IPS-18c (cell line): ENCODE measurements at regions not wholly inside any gene's neighbourhood (a gene's known extent, or its start where the extent isn't known, plus 50 kb on each side); places are given as distances from the start of the nearest gene placed in this dataset.
"Not testable (repeated sequence)": the region's sequence is repeated elsewhere in the genome, so short reads cannot be mapped to it uniquely, and the experiment has no call there.

Experiments
- H3K4me3 ChIP-seq: 2 replicates; pipeline ENCODE4 v1.7.0; 2013; ENCODE audit warnings: low read depth, mild to moderate bottlenecking, low read length, moderate library complexity; ENCODE audit not compliant: insufficient read depth
- H3K9me3 ChIP-seq: one replicate; pipeline ENCODE4 v1.6.1; 2013; ENCODE audit warnings: mild to moderate bottlenecking, low read length, moderate library complexity; ENCODE audit not compliant: control insufficient read depth, insufficient read depth

GRCh38 chr6:8809662-8810061 is 374.3 kb upstream of the SLC35B3 start:
- Histone ChIP-seq H3K4me3 (no peak overlapping the region), H3K9me3 (no peaks in the 10 kb centered on the region)

GRCh38 chr6:8803181-8803760 is 367.9 kb upstream of the SLC35B3 start:
- peaks cover 2% of the 10 kb centered on the region for H3K9me3 ChIP-seq
- no peak overlapping the region for H3K4me3 ChIP-seq

DNA sequence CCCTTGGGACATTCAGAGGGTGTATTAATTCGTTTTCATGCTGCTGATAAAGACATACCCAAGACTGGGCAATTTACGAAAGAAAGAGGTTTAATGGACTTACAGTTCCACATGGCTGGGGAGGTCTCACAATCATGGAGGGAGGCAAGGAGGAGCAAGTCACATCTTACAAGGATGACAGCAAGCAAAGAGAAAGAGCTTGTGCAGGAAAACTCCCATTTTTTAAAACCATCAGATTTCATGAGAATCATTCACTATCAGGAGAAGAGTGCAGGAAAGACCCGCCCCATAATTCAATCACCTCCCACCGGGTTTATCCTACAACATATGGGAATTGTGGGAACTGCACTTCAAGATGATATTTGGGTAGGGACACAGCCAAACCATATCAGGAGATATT is 367.1 kb upstream of the SLC35B3 start:
- not testable (repeated sequence) for H3K4me3 ChIP-seq, H3K9me3 ChIP-seq

- Histone ChIP-seq H3K9me3 (no peaks in the 10 kb centered on the region), H3K4me3 (no peak overlapping the region)
Observed at GRCh38 chr6:8794420-8794819, 359.1 kb upstream of the SLC35B3 start.

GRCh38 chr6:8789878-8790277 is 354.5 kb upstream of the SLC35B3 start:
- Histone ChIP-seq H3K9me3 (no peaks in the 10 kb centered on the region), H3K4me3 (no peak overlapping the region)

DNA sequence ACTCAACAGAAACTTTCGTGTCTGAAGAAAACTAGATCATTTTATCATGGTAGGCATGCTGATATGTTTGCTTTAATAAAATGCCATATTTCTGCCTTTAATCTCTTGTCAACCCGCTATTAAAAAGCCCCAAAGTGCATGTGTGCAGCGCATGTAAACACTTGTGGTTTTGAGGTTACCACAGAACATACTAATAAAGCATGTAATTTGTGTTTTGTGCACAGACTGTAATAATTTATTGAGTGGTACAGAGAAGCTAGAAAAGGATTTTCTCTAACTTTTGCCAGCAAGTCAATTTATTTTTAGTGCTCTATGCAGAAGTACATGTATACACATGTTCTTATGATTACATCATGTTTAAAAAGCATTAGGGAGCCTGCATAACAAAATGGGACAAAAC is 349.9 kb upstream of the SLC35B3 start:
- Histone ChIP-seq H3K9me3 (no peaks in the 10 kb centered on the region), H3K4me3 (no peak overlapping the region)

- Histone ChIP-seq H3K9me3 (no peaks in the 10 kb centered on the region), H3K4me3 (no peak overlapping the region)
Observed at GRCh38 chr6:8783191-8783590, 347.8 kb upstream of the SLC35B3 start.

DNA sequence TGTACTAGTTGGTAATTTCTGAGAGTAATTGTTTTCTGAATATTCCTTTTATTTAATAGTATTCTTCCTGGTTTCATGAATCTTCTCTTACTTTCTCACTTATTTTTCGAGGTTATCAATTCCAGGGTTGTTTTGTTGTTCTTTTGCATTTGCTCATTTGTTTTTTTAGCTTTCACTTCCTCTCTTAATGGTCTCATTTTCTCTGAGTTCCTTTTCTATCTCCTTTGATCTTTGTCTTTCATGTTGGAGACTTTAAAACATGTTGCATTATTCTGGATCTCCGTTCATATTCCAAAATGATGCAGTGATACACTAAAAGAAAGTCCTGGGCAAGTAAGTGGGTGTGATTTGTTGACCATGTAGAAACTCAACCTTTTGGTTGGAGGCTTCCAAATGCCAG is 345.3 kb upstream of the SLC35B3 start:
- H3K9me3 ChIP-seq, result no peaks in the 10 kb centered on the region
- no peak overlapping the region for H3K4me3 ChIP-seq

DNA sequence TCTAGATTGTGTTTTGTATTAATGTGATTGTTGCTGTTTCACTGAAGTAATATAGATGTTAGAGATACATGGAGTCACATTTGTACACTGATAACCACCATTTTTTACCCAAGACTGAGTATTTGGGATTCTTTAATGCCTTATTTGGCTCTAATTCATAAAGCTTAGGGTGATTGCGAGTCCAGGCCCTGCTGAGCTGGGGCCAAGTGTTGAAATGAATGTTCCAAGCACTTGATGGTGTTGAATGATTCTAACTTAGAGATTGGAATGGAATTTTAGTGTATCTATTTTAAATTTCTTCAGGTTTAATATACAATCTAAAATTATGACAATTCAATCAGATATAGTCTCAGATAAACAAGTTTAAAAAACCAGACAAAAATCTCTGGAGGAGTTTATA is 329.4 kb upstream of the SLC35B3 start:
- H3K4me3 ChIP-seq, result no peak overlapping the region
- H3K9me3 ChIP-seq, result no peaks in the 10 kb centered on the region

GRCh38 chr6:8760951-8761350 is 325.6 kb upstream of the SLC35B3 start:
- Histone ChIP-seq H3K4me3 (no peak overlapping the region), H3K9me3 (no peaks in the 10 kb centered on the region)

- no peak overlapping the region for H3K4me3 ChIP-seq
- no peaks in the 10 kb centered on the region for H3K9me3 ChIP-seq
Observed at GRCh38 chr6:8758412-8758811, 323.1 kb upstream of the SLC35B3 start.

GRCh38 chr6:8750627-8751026 is 315.3 kb upstream of the SLC35B3 start:
- H3K4me3 ChIP-seq, result no peak overlapping the region
- no peaks in the 10 kb centered on the region for H3K9me3 ChIP-seq

- Histone ChIP-seq H3K4me3 (no peak overlapping the region), H3K9me3 (no peaks in the 10 kb centered on the region)
Observed at GRCh38 chr6:8749465-8749864, 314.1 kb upstream of the SLC35B3 start.

- Histone ChIP-seq H3K9me3 (no peaks in the 10 kb centered on the region), H3K4me3 (no peak overlapping the region)
Observed at GRCh38 chr6:8743170-8743745, 307.9 kb upstream of the SLC35B3 start.

- Histone ChIP-seq H3K4me3 (no peak overlapping the region), H3K9me3 (no peaks in the 10 kb centered on the region)
Observed at GRCh38 chr6:8739454-8739853, 304.1 kb upstream of the SLC35B3 start.

DNA sequence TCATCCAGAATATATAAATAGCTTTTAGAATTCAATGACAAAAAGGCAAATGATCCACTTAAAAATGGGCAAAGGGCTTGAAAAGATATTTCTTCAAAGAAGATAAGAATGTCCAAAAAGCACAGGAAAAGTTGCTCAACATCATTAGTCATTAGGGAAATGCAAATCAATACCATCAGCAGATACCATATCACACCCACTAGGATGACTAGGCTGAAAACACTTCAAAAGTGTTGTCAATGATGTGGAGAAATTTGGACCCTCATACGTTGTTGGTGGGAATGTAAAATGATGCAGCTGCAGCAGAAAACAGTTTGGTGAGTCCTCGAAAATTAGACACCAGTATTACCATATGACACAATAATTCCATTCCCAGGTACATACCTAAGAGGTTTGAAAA is 303.6 kb upstream of the SLC35B3 start:
- Histone ChIP-seq H3K9me3 (no peaks in the 10 kb centered on the region), H3K4me3 (no peak overlapping the region)

DNA sequence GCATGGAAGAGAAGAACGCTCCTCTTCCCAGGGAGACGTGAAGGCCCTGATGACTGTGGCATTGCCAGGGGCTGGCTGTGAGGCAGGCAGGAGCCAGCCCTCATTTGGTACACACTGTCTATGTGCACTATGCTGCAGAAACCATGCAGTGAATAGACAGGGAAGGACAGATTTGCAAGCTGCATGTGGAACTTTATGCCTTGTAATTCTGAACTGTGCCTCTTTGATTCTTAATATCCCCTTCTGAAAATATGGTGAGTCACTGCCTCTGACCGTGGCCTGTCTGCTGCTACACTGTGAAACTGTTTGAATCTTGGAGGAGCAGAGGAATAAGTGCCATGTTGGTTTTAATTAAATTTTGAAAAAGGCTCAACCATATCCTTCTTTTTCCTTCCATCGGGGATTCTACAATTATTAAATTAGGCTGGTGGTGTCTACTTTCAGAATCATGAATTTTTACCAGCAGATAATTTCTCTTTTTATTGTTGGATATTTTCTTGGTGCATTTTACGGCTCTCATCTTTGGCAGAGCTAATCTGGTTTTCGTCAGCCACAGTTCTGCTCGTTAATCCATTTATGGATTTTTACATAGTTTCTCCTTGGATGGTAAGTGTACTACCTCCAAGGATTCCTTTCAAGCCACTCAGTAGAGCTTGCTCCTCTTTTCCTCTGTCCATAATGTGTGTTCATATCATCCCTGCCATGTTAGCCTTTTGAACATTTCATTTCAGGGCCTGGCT is 301.0 kb upstream of the SLC35B3 start:
- Histone ChIP-seq H3K9me3 (no peaks in the 10 kb centered on the region), H3K4me3 (no peak overlapping the region)

DNA sequence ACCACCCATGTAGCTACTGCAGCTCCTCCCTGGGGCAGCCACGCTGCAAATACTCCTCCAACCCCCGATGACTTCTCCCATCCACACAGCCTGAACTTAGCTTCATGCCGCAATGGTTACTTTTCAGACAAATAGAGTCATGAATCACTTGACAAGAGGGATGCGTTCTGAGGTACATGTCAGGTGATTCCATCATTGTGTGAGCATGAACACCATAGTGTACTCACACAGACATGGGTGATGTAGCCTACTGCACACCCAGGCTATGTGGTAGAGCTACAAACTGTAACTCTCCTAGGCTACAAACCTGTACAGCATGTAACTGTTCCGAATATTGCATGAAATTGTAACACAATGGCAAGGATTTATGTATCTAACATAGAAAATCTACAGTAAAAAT is 298.5 kb upstream of the SLC35B3 start:
- no peaks in the 10 kb centered on the region for H3K9me3 ChIP-seq
- H3K4me3 ChIP-seq, result no peak overlapping the region

GRCh38 chr6:8731874-8732273 is 296.5 kb upstream of the SLC35B3 start:
- H3K4me3 ChIP-seq, result no peak overlapping the region
- H3K9me3 ChIP-seq, result no peaks in the 10 kb centered on the region
